ENCODE measurements at regions not wholly inside any gene's neighbourhood (a gene's known extent, or its start where the extent isn't known, plus 50 kb on each side); places are given as distances from the start of the nearest gene placed in this dataset.
A peak's percentile ranks its signal among the peaks of the same experiment; 100 is the strongest.

DNA sequence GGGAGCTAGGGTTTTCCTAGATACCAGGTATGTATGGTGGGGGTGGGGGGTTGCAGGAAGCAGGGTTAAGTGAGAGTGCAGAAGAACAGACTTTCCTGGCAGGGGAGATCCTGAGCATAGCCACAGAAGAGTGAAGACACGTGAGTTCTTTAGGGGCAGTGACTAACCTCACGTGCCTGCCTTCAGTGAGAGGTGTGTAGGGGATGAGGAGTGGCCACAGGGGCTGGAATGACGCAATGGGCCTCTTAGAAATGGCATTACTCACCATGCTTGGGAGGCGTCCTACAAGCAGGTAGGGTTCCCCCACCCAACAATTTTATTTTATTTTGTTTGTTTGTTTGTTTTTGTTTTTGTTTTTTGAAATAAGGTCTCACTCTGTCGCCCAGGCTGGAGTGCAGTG lies 698.6 kb upstream of the NRP1 start:
- TF ChIP-seq, protein P1, sequence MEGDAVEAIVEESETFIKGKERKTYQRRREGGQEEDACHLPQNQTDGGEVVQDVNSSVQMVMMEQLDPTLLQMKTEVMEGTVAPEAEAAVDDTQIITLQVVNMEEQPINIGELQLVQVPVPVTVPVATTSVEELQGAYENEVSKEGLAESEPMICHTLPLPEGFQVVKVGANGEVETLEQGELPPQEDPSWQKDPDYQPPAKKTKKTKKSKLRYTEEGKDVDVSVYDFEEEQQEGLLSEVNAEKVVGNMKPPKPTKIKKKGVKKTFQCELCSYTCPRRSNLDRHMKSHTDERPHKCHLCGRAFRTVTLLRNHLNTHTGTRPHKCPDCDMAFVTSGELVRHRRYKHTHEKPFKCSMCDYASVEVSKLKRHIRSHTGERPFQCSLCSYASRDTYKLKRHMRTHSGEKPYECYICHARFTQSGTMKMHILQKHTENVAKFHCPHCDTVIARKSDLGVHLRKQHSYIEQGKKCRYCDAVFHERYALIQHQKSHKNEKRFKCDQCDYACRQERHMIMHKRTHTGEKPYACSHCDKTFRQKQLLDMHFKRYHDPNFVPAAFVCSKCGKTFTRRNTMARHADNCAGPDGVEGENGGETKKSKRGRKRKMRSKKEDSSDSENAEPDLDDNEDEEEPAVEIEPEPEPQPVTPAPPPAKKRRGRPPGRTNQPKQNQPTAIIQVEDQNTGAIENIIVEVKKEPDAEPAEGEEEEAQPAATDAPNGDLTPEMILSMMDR (IDR thresholded peaks at IDR 0.05) = no peak
- H3K27ac ChIP-seq = no peak overlapping the region
- DNase-seq = no peak
- no peaks in the 10 kb centered on the region for H3K9me3 ChIP-seq
- peaks cover 0 to 7% (median 2%) of the 10 kb centered on the region in 4 donors for H3K4me1 ChIP-seq
- H3K27me3 ChIP-seq = no peaks in the 10 kb centered on the region
- WGBS, 2 donors = 87 to 88% methylated on average over 5 of the region's 5 CpGs
- H3K36me3 ChIP-seq = no peaks in the 10 kb centered on the region
- intact Hi-C loops (cut with DNase I) = no loop called here
- H3K4me3 ChIP-seq = no peak overlapping the region

DNA sequence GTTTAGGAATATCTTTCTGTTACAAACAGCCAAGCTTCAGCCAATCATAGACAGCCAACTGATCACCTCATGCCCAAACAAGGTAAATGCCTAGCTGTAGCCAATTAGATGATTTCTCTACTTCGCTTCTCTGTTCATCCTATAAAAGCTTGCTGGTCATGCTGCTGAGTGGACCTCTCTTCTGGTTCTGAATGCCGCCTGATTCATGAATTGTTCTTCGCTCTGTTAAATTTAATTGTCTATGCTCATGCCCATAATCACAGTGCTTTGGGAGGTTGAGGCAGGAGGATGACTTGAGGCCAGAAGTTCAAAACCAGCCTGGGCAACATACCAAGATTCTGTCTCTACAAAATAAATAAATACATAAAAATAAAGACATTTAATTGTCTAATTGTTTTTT lies 698.1 kb upstream of the NRP1 start:
- Histone ChIP-seq H3K27me3 (no peaks in the 10 kb centered on the region), H3K4me3 (no peak overlapping the region), H3K9me3 (no peaks in the 10 kb centered on the region), H3K36me3 (no peaks in the 10 kb centered on the region), H3K4me1 (peaks cover 0 to 7% (median 2%) of the 10 kb centered on the region in 4 donors), H3K27ac (no peak overlapping the region)
- no peak for DNase-seq
- TF ChIP-seq POLR2A (IDR thresholded peaks at IDR 0.05) (no peak), POLR2AphosphoS5 (IDR thresholded peaks at IDR 0.05) (no peak), EP300 (IDR thresholded peaks at IDR 0.05) (no peak)
- TF ChIP-seq, protein P1 (IDR thresholded peaks at IDR 0.05) = no peak
- WGBS, 2 donors = 95 to 96% methylated on average over 3 of the region's 3 CpGs
- intact Hi-C loops (cut with DNase I) = no loop called here

DNA sequence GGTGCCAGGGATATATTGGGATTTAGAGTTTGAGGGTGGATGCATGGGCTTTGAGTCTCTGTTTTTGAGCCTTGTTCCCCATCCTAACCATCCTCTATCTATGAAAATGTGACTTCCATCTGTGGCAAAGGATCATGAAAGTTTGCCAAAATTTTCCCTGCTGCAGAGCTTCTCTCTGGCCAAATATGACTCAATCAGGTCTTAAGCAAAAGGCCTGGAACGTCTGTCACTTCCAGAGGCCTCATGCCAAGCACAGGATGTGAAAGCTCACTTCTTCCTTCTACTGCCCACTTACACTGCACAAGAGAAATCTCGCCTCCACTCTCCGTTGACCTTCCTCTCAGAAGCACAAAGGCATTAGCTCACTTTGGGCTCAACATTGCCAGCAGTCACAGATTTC lies 696.9 kb upstream of the NRP1 start:
- H3K27ac ChIP-seq = no peak overlapping the region
- intact Hi-C loops (cut with DNase I) = no loop called here
- 65 to 76% methylated on average over 3 of the region's 3 CpGs for WGBS, 2 donors
- H3K4me3 ChIP-seq = no peak overlapping the region
- H3K27me3 ChIP-seq = no peaks in the 10 kb centered on the region
- H3K36me3 ChIP-seq = no peaks in the 10 kb centered on the region
- peaks cover 0 to 7% (median 2%) of the 10 kb centered on the region in 4 donors for H3K4me1 ChIP-seq
- peak; percentile 87 for DNase-seq
- no peak for TF ChIP-seq POLR2A (IDR thresholded peaks at IDR 0.05)
- TF ChIP-seq, protein P1 (IDR thresholded peaks at IDR 0.05) = no peak
- peak in 2 of 4 donors; percentile 31 to 35 for TF ChIP-seq POLR2AphosphoS5 (IDR thresholded peaks at IDR 0.05)
- TF ChIP-seq EP300 (IDR thresholded peaks at IDR 0.05) = no peak
- no peaks in the 10 kb centered on the region for H3K9me3 ChIP-seq

DNA sequence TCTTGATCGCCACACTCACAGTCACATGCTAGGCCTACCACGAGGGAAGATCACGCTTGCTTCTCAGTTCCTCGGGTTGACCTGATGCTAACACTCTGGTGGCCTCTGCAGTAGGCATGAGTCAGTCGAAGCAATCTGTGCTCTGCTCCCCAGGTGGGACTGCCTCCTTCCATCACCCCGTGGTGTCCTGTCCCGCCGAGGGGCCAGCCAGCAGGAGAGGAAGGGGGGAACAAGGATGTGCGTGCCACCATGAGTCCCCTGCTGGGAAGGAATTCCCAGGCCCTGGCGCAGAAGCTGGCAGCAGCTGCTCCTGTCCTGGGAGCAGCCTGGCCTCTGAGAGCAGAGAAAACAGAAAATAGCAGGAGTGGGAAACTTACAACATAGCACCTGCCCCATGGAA lies 695.0 kb upstream of the NRP1 start:
- Histone ChIP-seq H3K9me3 (no peaks in the 10 kb centered on the region), H3K27me3 (no peaks in the 10 kb centered on the region), H3K36me3 (no peaks in the 10 kb centered on the region), H3K4me3 (no peak overlapping the region), H3K27ac (no peak overlapping the region), H3K4me1 (peaks cover 0 to 7% (median 2%) of the 10 kb centered on the region in 4 donors)
- TF ChIP-seq EP300 (IDR thresholded peaks at IDR 0.05) (no peak), POLR2A (IDR thresholded peaks at IDR 0.05) (no peak), POLR2AphosphoS5 (IDR thresholded peaks at IDR 0.05) (no peak)
- TF ChIP-seq, protein P1 (IDR thresholded peaks at IDR 0.05) = no peak
- intact Hi-C loops (cut with DNase I) = no loop called here
- 93 to 96% methylated on average over 10 of the region's 10 CpGs for WGBS, 2 donors
- no peak for DNase-seq

DNA sequence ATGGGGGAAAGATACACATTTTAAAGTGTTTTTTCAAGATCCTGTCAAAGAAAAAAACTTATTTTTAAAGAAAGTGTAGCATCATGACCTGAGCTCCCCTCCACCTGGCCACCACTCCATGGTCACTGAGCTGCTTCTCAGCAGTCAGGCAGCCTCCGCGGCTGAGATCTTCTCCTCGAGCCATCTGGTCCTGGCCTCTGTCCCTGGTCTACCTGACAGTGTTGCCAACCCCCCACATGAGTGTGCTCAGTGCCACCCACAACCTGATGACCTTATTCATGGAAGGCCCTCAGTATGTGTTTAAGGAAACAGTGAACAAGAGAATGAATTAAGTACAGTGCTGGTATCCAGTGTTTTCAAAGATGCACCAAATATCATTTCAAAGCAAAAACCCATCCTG lies 694.5 kb upstream of the NRP1 start:
- WGBS, 2 donors = 95 to 96% methylated on average over 3 of the region's 3 CpGs
- no peak overlapping the region for H3K4me3 ChIP-seq
- H3K9me3 ChIP-seq = no peaks in the 10 kb centered on the region
- no peaks in the 10 kb centered on the region for H3K27me3 ChIP-seq
- intact Hi-C loops (cut with DNase I) = no loop called here
- H3K36me3 ChIP-seq = no peaks in the 10 kb centered on the region
- no peak for DNase-seq
- TF ChIP-seq POLR2A (IDR thresholded peaks at IDR 0.05) = no peak
- TF ChIP-seq EP300 (IDR thresholded peaks at IDR 0.05) = no peak
- TF ChIP-seq POLR2AphosphoS5 (IDR thresholded peaks at IDR 0.05) = no peak
- TF ChIP-seq, protein P1 (IDR thresholded peaks at IDR 0.05) = no peak
- H3K27ac ChIP-seq = no peak overlapping the region
- H3K4me1 ChIP-seq = peaks cover 0 to 7% (median 2%) of the 10 kb centered on the region in 4 donors

Measured in sigmoid colon (tissue), 6 donors.